Keratinocyte (primary cell): ENCODE measurements at regions not wholly inside any gene's neighbourhood (a gene's known extent, or its start where the extent isn't known, plus 50 kb on each side); places are given as distances from the start of the nearest gene placed in this dataset.

Experiments used
- DNase-seq: peaks from one replicate; pipeline ENCODE4 v3.0.0-alpha.2; 2011; ENCODE audit warnings: low read depth, missing footprints, low spot score
- FAIRE-seq: peaks from 2 replicates; lab custom pipeline; 2011; peaks lifted over from hg19 to GRCh38; lab: Jason Lieb, UNC
- H2AFZ ChIP-seq: 2 replicates; pipeline ENCODE4 v1.6.0; 2012; ENCODE audit warnings: low read length, control low read depth, inconsistent platforms; ENCODE audit not compliant: control insufficient read depth
- H3K27ac ChIP-seq: 2 replicates; pipeline ENCODE4 v1.5.1; 2011; ENCODE audit warnings: low read length; ENCODE audit not compliant: control insufficient read depth, insufficient read depth
- H3K27me3 ChIP-seq: 3 replicates; pipeline ENCODE4 v1.6.0; 2011; ENCODE audit warnings: low read length; ENCODE audit not compliant: control insufficient read depth, insufficient read depth; ENCODE audit errors: extremely low read depth
- H3K36me3 ChIP-seq, 2 experiments: 2 replicates in 1 of 2; 3 replicates in 1 of 2; pipeline ENCODE4 v1.5.1; 2011; ENCODE audit warnings: low read length in 2 of 2, mild to moderate bottlenecking in 1 of 2; ENCODE audit not compliant: control insufficient read depth in 2 of 2, insufficient read depth in 2 of 2; ENCODE audit errors: extremely low read depth in 1 of 2
- H3K4me1 ChIP-seq: 3 replicates; pipeline ENCODE4 v1.5.1; 2011; ENCODE audit warnings: low read length; ENCODE audit not compliant: control insufficient read depth, insufficient read depth; ENCODE audit errors: extremely low read depth
- H3K4me2 ChIP-seq: 3 replicates; pipeline ENCODE4 v1.6.0; 2011; ENCODE audit warnings: low read depth, low read length; ENCODE audit not compliant: control insufficient read depth, insufficient read depth; ENCODE audit errors: extremely low read depth
- H3K4me3 ChIP-seq, 3 experiments: fragments of 200-600 bp in 1 of 3; sonication (generic) in 1 of 3; 2 replicates in 2 of 3; 3 replicates in 1 of 3; pipeline ENCODE4 v1.5.1; 2011 to 2016; ENCODE audit warnings: low read length in 3 of 3, mild to moderate bottlenecking in 3 of 3, control low read depth in 2 of 3, inconsistent platforms in 1 of 3, low read depth in 1 of 3, mixed read lengths in 1 of 3, mixed run types in 1 of 3, moderate library complexity in 1 of 3; ENCODE audit not compliant: control insufficient read depth in 2 of 3, insufficient read depth in 2 of 3; ENCODE audit errors: extremely low read depth in 1 of 3
- H3K79me2 ChIP-seq: 2 replicates; pipeline ENCODE4 v1.6.0; 2012; ENCODE audit warnings: low read length; ENCODE audit not compliant: control insufficient read depth, insufficient read depth
- H3K9ac ChIP-seq: 3 replicates; pipeline ENCODE4 v1.6.0; 2011; ENCODE audit warnings: low read length; ENCODE audit not compliant: control insufficient read depth, insufficient read depth; ENCODE audit errors: extremely low read depth
- H3K9me1 ChIP-seq: 3 replicates; pipeline ENCODE4 v1.6.0; 2011; ENCODE audit warnings: low read length; ENCODE audit not compliant: control insufficient read depth, insufficient read depth; ENCODE audit errors: extremely low read depth
- H3K9me3 ChIP-seq: 2 replicates; pipeline ENCODE4 v1.5.1; 2012; ENCODE audit warnings: low read depth, low read length; ENCODE audit not compliant: control insufficient read depth
- H4K20me1 ChIP-seq: 3 replicates; pipeline ENCODE4 v1.6.0; 2011; ENCODE audit warnings: low read length; ENCODE audit not compliant: control insufficient read depth, insufficient read depth; ENCODE audit errors: extremely low read depth
- CTCF ChIP-seq, 3 experiments: IDR thresholded peaks in 1 of 3; conservative IDR thresholded peaks in 1 of 3; optimal IDR thresholded peaks in 1 of 3; 2 replicates in 2 of 3; 3 replicates in 1 of 3; pipeline versions ENCODE3 to v1.5.1; 2011; ENCODE audit warnings: low read length in 3 of 3, mild to moderate bottlenecking in 3 of 3, moderate library complexity in 2 of 3, control low read depth in 1 of 3, inconsistent platforms in 1 of 3; ENCODE audit not compliant: insufficient read depth in 2 of 3; ENCODE audit errors: extremely low read depth in 1 of 3
- EZH2 ChIP-seq: IDR thresholded peaks from one replicate; pipeline ENCODE4 v1.6.1; 2012; ENCODE audit warnings: inconsistent platforms, mild to moderate bottlenecking, low read length, moderate library complexity
- dilution Hi-C: fragments of 300-500 bp; cut with MboI; formaldehyde crosslinking; loops from one replicate; pipeline ENCODE4 v1.7.0; 2020; ENCODE audit warnings: low sequenced_read_pairs; ENCODE audit not compliant: extremely low pct_ligation_motif_present

- no peak for DNase-seq
- Histone ChIP-seq H3K9me3 (peaks cover 1% of the 10 kb centered on the region), H3K27me3 (no peaks in the 10 kb centered on the region), H3K4me1 (no peaks in the 10 kb centered on the region), H3K79me2 (no peaks in the 10 kb centered on the region), H3K9ac (no peak overlapping the region), H3K27ac (no peak overlapping the region), H3K4me2 (no peak overlapping the region), H3K9me1 (no peaks in the 10 kb centered on the region), H2AFZ (no peak overlapping the region), H3K36me3 (no peaks in the 10 kb centered on the region), H4K20me1 (no peaks in the 10 kb centered on the region), H3K4me3 (no peak overlapping the region)
- TF ChIP-seq CTCF (optimal IDR thresholded peaks at IDR 0.05 in 1 of 3, IDR thresholded peaks at IDR 0.05 in 1 of 3, conservative IDR thresholded peaks at IDR 0.05 in 1 of 3; ENCODE audit: extremely low read depth in 1 of 3, insufficient read depth in 2 of 3, low read length in 3 of 3) = no peak
- TF ChIP-seq EZH2 = no peak
- FAIRE-seq = no peak
- dilution Hi-C loops = no loop called here
Measured at GRCh38 chr1:157893686-157894085, 52.1 kb upstream of the CD5L start.

GRCh38 chr1:157894613-157895165, 53.1 kb upstream of the CD5L start:
- Histone ChIP-seq H3K36me3 (no peaks in the 10 kb centered on the region), H3K27ac (no peak overlapping the region), H3K9ac (no peak overlapping the region), H2AFZ (no peak overlapping the region), H3K9me3 (peaks cover 1% of the 10 kb centered on the region), H3K4me3 (no peak overlapping the region), H3K27me3 (no peaks in the 10 kb centered on the region), H3K79me2 (no peaks in the 10 kb centered on the region), H4K20me1 (no peaks in the 10 kb centered on the region), H3K4me2 (no peak overlapping the region), H3K9me1 (no peaks in the 10 kb centered on the region), H3K4me1 (no peaks in the 10 kb centered on the region)
- no peak for FAIRE-seq
- dilution Hi-C loops = no loop called here
- DNase-seq = no peak
- TF ChIP-seq CTCF (optimal IDR thresholded peaks at IDR 0.05 in 1 of 3, IDR thresholded peaks at IDR 0.05 in 1 of 3, conservative IDR thresholded peaks at IDR 0.05 in 1 of 3; ENCODE audit: extremely low read depth in 1 of 3, insufficient read depth in 2 of 3, low read length in 3 of 3) = no peak
- no peak for TF ChIP-seq EZH2
